Neural cell (in vitro differentiated cells): ENCODE measurements at regions not wholly inside any gene's neighbourhood (a gene's known extent, or its start where the extent isn't known, plus 50 kb on each side); places are given as distances from the start of the nearest gene placed in this dataset.

Experiments
- EZH2 ChIP-seq: fragments of 200-600, 300-800 bp; shearing (Covaris generic), sonication (generic); IDR thresholded peaks from 2 replicates; pipeline ENCODE4 v1.6.1; 2014; ENCODE audit warnings: antibody characterized with exemption, low read length, borderline replicate concordance, mild to moderate bottlenecking; ENCODE audit not compliant: insufficient read depth, poor library complexity, severe bottlenecking
- POLR2AphosphoS5 ChIP-seq: IDR thresholded peaks from 2 replicates; pipeline ENCODE4 v1.6.1; 2012
- RAD21 ChIP-seq: fragments of 450-650 bp; conservative IDR thresholded peaks from 2 replicates; pipeline ENCODE4 v1.6.1; 2014; ENCODE audit warnings: antibody characterized with exemption, mild to moderate bottlenecking, moderate library complexity
- TAF1 ChIP-seq: IDR thresholded peaks from 2 replicates; pipeline ENCODE4 v1.6.1; 2012; ENCODE audit warnings: low read depth
- TF ChIP-seq, protein P1 (sequence below): IDR thresholded peaks from 2 replicates; pipeline ENCODE4 v1.6.1; 2012; ENCODE audit warnings: borderline replicate concordance
- TF ChIP-seq, protein P2 (sequence below): fragments of 450-650 bp; IDR thresholded peaks from 2 replicates; pipeline ENCODE4 v1.5.1; 2014; ENCODE audit warnings: antibody characterized with exemption, mild to moderate bottlenecking, moderate library complexity; ENCODE audit not compliant: poor library complexity, severe bottlenecking

- TF ChIP-seq, protein P1, sequence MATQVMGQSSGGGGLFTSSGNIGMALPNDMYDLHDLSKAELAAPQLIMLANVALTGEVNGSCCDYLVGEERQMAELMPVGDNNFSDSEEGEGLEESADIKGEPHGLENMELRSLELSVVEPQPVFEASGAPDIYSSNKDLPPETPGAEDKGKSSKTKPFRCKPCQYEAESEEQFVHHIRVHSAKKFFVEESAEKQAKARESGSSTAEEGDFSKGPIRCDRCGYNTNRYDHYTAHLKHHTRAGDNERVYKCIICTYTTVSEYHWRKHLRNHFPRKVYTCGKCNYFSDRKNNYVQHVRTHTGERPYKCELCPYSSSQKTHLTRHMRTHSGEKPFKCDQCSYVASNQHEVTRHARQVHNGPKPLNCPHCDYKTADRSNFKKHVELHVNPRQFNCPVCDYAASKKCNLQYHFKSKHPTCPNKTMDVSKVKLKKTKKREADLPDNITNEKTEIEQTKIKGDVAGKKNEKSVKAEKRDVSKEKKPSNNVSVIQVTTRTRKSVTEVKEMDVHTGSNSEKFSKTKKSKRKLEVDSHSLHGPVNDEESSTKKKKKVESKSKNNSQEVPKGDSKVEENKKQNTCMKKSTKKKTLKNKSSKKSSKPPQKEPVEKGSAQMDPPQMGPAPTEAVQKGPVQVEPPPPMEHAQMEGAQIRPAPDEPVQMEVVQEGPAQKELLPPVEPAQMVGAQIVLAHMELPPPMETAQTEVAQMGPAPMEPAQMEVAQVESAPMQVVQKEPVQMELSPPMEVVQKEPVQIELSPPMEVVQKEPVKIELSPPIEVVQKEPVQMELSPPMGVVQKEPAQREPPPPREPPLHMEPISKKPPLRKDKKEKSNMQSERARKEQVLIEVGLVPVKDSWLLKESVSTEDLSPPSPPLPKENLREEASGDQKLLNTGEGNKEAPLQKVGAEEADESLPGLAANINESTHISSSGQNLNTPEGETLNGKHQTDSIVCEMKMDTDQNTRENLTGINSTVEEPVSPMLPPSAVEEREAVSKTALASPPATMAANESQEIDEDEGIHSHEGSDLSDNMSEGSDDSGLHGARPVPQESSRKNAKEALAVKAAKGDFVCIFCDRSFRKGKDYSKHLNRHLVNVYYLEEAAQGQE, result no peak
- TF ChIP-seq RAD21, result no peak
- TF ChIP-seq, protein P2, sequence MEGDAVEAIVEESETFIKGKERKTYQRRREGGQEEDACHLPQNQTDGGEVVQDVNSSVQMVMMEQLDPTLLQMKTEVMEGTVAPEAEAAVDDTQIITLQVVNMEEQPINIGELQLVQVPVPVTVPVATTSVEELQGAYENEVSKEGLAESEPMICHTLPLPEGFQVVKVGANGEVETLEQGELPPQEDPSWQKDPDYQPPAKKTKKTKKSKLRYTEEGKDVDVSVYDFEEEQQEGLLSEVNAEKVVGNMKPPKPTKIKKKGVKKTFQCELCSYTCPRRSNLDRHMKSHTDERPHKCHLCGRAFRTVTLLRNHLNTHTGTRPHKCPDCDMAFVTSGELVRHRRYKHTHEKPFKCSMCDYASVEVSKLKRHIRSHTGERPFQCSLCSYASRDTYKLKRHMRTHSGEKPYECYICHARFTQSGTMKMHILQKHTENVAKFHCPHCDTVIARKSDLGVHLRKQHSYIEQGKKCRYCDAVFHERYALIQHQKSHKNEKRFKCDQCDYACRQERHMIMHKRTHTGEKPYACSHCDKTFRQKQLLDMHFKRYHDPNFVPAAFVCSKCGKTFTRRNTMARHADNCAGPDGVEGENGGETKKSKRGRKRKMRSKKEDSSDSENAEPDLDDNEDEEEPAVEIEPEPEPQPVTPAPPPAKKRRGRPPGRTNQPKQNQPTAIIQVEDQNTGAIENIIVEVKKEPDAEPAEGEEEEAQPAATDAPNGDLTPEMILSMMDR, result no peak
- no peak for TF ChIP-seq TAF1
- no peak for TF ChIP-seq EZH2
- TF ChIP-seq POLR2AphosphoS5, result no peak
These were observed 88.0 kb upstream of the TMEM229A start for GRCh38 chr7:124120911-124121310.
